ENCODE measurements at regions not wholly inside any gene's neighbourhood (a gene's known extent, or its start where the extent isn't known, plus 50 kb on each side); places are given as distances from the start of the nearest gene placed in this dataset.
"Not testable (repeated sequence)": the region's sequence is repeated elsewhere in the genome, so short reads cannot be mapped to it uniquely, and the experiment has no call there.

GRCh38 chr13:18943273-18943672 lies 238.4 kb downstream of the TUBA3C start:
- H3K27ac ChIP-seq = no peak overlapping the region
- TF ChIP-seq, protein P1, sequence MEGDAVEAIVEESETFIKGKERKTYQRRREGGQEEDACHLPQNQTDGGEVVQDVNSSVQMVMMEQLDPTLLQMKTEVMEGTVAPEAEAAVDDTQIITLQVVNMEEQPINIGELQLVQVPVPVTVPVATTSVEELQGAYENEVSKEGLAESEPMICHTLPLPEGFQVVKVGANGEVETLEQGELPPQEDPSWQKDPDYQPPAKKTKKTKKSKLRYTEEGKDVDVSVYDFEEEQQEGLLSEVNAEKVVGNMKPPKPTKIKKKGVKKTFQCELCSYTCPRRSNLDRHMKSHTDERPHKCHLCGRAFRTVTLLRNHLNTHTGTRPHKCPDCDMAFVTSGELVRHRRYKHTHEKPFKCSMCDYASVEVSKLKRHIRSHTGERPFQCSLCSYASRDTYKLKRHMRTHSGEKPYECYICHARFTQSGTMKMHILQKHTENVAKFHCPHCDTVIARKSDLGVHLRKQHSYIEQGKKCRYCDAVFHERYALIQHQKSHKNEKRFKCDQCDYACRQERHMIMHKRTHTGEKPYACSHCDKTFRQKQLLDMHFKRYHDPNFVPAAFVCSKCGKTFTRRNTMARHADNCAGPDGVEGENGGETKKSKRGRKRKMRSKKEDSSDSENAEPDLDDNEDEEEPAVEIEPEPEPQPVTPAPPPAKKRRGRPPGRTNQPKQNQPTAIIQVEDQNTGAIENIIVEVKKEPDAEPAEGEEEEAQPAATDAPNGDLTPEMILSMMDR (conservative IDR thresholded peaks at IDR 0.05) = no peak
- TF ChIP-seq ZFX (IDR thresholded peaks at IDR 0.05) = no peak

DNA sequence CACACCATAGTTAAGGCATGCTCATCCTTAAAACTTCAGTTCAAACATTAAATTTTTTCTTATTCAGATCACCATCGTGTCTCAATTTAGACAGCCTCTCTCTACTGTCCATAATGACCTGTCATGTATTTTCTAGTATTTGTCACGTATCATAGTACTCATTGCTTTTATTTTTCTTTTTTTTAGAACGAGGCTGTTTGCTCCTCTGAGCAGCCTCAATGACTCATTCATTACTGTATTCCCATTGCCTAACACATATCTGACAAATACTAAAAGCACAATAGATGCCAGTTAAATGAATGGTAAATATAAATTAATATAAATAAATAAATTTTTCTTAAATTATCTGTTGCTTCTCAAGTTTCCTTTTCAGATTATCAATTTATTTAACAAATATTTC lies 245.5 kb downstream of the TUBA3C start:
- H3K27ac ChIP-seq = no peak overlapping the region
- TF ChIP-seq ZFX (IDR thresholded peaks at IDR 0.05) = no peak
- TF ChIP-seq, protein P1 (conservative IDR thresholded peaks at IDR 0.05) = no peak

DNA sequence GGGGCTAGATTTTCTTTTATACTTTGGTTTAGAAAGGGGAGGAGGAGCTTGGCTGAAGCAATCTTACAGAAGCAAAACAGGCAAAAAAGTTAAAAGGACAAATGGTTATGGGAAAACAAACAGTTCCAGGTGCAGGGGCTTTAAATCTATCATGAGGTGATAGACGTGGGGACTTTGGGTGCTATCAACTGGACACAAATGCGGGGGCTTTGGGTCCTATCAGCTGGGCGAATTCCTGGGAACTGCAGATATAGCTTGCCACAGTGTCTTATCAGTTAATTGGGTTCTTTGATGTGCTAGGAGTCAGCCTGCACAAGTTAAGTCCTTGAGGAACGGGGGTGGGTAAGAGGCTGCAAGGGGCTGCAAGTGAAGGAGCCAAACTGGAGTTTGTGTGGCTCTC lies 260.6 kb downstream of the TUBA3C start:
- H3K27ac ChIP-seq = no peak overlapping the region
- no peak for TF ChIP-seq ZFX (IDR thresholded peaks at IDR 0.05)
- TF ChIP-seq, protein P1 (conservative IDR thresholded peaks at IDR 0.05) = no peak

- H3K27ac ChIP-seq = not testable (repeated sequence)
Measured at GRCh38 chr13:18905096-18905495, 276.5 kb downstream of the TUBA3C start.

DNA sequence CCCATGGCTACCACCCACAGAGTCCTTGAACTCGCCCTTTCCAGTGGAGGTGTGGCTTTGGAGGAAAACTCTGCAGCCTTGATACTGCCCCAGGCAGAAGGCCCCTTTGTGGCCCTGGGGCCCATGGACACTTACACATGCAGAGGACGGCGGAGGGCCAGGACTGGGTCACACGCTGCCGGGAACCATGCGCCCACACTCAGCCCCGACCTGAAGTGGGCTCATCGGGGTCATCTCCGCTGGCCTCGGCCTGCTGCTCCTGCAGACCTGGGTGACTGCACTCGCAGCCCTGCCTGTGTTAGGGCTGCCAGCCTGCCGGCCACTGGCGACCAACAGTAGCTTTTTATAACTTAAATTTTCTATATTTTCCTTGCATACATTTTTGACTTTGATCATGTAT lies 286.2 kb downstream of the TUBA3C start:
- not testable (repeated sequence) for H3K27ac ChIP-seq

DNA sequence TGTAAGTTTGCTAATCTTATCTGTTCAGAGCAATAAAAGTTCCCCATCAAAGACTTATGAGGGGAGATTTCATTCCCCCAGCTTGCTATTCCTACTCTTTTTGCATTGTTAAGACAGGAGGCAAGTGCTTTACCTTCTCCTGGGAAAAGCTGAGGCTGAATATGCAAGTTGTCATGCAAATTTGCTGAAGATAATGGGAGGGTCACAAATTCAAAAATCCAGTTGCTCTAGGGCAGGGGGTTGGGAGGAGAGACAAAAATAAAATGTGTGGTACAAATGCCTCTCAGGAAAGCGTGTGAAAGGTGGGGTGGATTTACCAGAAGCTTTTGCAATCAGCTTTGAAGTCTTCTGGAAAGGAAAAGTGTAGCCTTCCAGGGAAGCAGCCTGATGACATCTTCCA lies 290.4 kb downstream of the TUBA3C start:
- H3K27ac ChIP-seq = not testable (repeated sequence)

GRCh38 chr13:18874875-18875789 lies 306.5 kb downstream of the TUBA3C start:
- H3K27ac ChIP-seq = not testable (repeated sequence)

GRCh38 chr13:18870557-18870956 lies 311.1 kb downstream of the TUBA3C start:
- H3K27ac ChIP-seq = not testable (repeated sequence)

GRCh38 chr13:18869365-18869764 lies 312.3 kb downstream of the TUBA3C start:
- H3K27ac ChIP-seq = not testable (repeated sequence)

GRCh38 chr13:18837986-18838629 lies 343.5 kb downstream of the TUBA3C start:
- H3K27ac ChIP-seq = not testable (repeated sequence)

DNA sequence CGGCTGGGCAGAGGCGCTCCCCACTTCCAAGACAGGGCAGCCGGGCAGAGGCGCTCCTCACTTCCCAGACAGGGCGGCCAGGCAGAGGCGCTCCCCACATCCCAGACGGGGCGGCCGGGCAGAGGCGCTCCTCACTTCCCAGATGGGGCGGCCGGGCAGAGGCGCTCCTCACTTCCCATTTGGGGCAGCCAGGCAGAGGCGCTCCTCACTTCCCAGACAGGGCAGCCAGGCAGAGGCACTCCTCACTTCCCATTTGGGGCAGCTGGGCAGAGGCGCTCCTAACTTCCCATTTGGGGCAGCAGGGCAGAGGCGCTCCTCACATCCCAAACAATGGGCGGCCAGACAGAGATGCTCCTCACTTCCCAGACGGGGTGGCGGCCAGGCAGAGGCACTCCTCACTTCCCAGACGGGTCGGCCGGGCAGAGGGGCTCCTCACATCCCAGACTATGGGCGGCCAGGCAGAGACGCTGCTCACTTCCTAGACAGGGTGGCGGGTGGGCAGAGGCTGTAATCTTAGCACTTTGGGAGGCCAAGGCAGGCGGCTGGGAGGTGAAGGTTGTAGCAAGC lies 344.4 kb downstream of the TUBA3C start:
- H3K27ac ChIP-seq = not testable (repeated sequence)

GRCh38 chr13:18836371-18837178 lies 345.0 kb downstream of the TUBA3C start:
- not testable (repeated sequence) for H3K27ac ChIP-seq

DNA sequence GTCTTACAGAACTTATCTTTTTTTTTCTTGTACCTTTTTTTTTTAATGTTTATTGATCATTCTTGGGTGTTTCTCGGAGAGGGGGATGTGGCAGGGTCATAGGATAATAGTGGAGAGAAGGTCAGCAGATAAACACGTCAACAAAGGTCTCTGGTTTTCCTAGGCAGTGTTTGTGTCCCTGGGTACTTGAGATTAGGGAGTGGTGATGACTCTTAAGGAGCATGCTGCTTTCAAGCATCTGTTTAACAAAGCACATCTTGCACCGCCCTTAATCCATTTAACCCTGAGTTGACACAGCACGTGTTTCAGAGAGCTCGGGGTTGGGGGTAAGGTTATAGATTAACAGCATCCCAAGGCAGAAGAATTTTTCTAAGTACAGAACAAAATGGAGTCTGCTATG lies 345.9 kb downstream of the TUBA3C start:
- H3K27ac ChIP-seq = not testable (repeated sequence)

GRCh38 chr13:18824678-18825077 lies 356.9 kb downstream of the TUBA3C start:
- H3K27ac ChIP-seq = not testable (repeated sequence)

- not testable (repeated sequence) for H3K27ac ChIP-seq
Measured at GRCh38 chr13:18822655-18823639, 358.7 kb downstream of the TUBA3C start.
